Peyer's patch (tissue), 4 donors: ENCODE measurements at regions not wholly inside any gene's neighbourhood (a gene's known extent, or its start where the extent isn't known, plus 50 kb on each side); places are given as distances from the start of the nearest gene placed in this dataset.

Experiments used
- DNase-seq, 3 donors: peaks; one replicate each; pipeline ENCODE4 v3.0.0-alpha.2; 2017 to 2019
- H3K27ac ChIP-seq, 4 donors: fragments of 200-600 bp; sonication (generic); one replicate each; pipeline ENCODE4 v1.5.1; 2016 to 2019
- H3K27me3 ChIP-seq, 2 donors: fragments of 200-600 bp; sonication (generic); one replicate each; pipeline ENCODE4 v1.5.1; 2019
- H3K36me3 ChIP-seq, 3 donors: fragments of 200-600 bp; sonication (generic); one replicate each; pipeline ENCODE4 v1.5.1; 2016 to 2019
- H3K4me1 ChIP-seq, 4 donors: fragments of 200-600 bp; sonication (generic); one replicate each; pipeline ENCODE4 v1.5.1; 2016 to 2019
- H3K4me3 ChIP-seq, 4 donors: fragments of 200-600 bp; sonication (generic); 1 replicate in 3 of 4; 2 replicates in 1 of 4; pipeline ENCODE4 v1.5.1; 2016 to 2019; ENCODE audit warnings: mild to moderate bottlenecking in 1 of 4
- H3K9me3 ChIP-seq, 4 donors: fragments of 200-600 bp; sonication (generic); one replicate each; pipeline ENCODE4 v1.5.1; 2016 to 2019; ENCODE audit warnings: mild to moderate bottlenecking in 1 of 4
- POLR2A ChIP-seq, 2 donors: fragments of 450-650 bp; IDR thresholded peaks; one replicate each; pipeline ENCODE4 v1.5.1; 2017; ENCODE audit warnings: antibody characterized with exemption in 2 of 2, mild to moderate bottlenecking in 2 of 2, moderate library complexity in 2 of 2
- TF ChIP-seq, protein P1 (sequence below), 6 experiments: fragments of 450-650 bp in 4 of 6; fragments of 200-600 bp in 2 of 6; sonication (generic) in 1 of 6; IDR thresholded peaks; one replicate each; pipeline ENCODE4 v1.5.1; 2017 to 2019; ENCODE audit warnings: antibody characterized with exemption in 6 of 6, mild to moderate bottlenecking in 3 of 6, moderate library complexity in 1 of 6

DNA sequence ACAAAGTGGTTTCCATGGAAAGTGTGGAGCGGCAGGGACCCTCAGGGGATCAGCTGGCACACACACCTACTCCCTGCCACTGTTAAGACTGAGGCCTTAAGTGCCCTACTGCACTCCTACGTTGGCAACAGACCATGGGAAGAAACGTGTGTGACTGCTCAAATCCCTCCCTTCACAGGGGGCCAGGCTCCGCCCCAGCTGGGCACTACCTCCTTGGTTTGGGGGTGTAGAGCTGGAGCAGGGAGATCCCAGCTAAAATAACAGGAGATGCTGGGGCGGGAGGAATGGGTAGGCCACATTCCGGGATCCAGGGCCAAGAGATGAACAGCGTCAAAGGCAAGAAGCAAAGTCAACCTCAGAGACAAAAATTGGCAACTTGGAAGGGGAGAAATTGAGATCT, 231.0 kb downstream of the EN1 start:
- Histone ChIP-seq H3K36me3 (no peaks in the 10 kb centered on the region), H3K4me1 (no peaks in the 10 kb centered on the region), H3K27me3 (no peaks in the 10 kb centered on the region), H3K4me3 (no peak overlapping the region), H3K27ac (no peak overlapping the region), H3K9me3 (no peaks in the 10 kb centered on the region)
- TF ChIP-seq, protein P1, sequence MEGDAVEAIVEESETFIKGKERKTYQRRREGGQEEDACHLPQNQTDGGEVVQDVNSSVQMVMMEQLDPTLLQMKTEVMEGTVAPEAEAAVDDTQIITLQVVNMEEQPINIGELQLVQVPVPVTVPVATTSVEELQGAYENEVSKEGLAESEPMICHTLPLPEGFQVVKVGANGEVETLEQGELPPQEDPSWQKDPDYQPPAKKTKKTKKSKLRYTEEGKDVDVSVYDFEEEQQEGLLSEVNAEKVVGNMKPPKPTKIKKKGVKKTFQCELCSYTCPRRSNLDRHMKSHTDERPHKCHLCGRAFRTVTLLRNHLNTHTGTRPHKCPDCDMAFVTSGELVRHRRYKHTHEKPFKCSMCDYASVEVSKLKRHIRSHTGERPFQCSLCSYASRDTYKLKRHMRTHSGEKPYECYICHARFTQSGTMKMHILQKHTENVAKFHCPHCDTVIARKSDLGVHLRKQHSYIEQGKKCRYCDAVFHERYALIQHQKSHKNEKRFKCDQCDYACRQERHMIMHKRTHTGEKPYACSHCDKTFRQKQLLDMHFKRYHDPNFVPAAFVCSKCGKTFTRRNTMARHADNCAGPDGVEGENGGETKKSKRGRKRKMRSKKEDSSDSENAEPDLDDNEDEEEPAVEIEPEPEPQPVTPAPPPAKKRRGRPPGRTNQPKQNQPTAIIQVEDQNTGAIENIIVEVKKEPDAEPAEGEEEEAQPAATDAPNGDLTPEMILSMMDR (IDR thresholded peaks at IDR 0.05), result no peak
- TF ChIP-seq POLR2A (IDR thresholded peaks at IDR 0.05), result no peak
- no peak for DNase-seq

DNA sequence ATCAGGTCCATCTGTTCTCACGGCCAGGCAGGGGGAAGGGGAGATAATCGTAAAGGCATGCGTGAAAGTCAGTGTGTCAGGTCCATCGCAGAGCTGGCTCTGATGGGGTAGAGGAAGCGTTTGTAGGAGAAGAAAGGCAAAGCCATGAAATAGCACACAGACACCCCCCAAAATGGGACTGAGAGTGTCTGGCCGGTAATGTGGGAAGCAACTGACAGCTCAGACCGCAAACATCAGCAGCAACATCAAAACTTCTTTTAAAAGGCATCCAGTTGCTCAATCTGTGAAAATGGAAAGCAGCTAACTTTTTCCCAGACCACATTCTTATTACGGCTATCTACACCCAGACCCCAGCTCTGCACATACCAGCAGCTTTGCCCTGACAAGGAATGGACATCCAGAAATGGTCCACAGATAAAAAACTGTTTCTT, 232.6 kb downstream of the EN1 start:
- TF ChIP-seq POLR2A (IDR thresholded peaks at IDR 0.05), result no peak
- TF ChIP-seq, protein P1 (IDR thresholded peaks at IDR 0.05), result no peak
- H3K4me1 ChIP-seq, result no peaks in the 10 kb centered on the region
- no peaks in the 10 kb centered on the region for H3K36me3 ChIP-seq
- H3K27me3 ChIP-seq, result no peaks in the 10 kb centered on the region
- DNase-seq, result no peak
- H3K4me3 ChIP-seq, result no peak overlapping the region
- H3K9me3 ChIP-seq, result no peaks in the 10 kb centered on the region
- no peak overlapping the region for H3K27ac ChIP-seq

DNA sequence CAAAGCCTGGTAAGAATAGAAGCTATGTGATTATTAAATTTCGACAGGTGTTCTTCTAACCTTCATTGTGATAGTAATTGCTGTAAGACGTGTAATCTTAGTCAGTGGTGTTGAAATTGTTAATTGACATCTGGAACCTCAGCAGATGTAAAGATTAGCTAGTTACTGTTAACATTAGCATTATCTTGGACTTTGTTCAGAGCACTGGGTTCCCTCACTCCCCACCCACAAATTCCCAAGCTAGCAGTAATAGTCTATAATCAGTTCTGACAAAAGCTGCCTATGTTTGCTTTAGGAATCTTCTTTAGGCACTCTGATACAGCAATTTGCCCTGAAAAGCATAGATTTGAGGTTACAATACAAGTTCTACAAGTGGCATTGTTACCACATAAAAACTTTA, 233.7 kb downstream of the EN1 start:
- Histone ChIP-seq H3K36me3 (no peaks in the 10 kb centered on the region), H3K4me3 (no peak overlapping the region), H3K27ac (no peak overlapping the region), H3K9me3 (no peaks in the 10 kb centered on the region), H3K27me3 (no peaks in the 10 kb centered on the region), H3K4me1 (no peaks in the 10 kb centered on the region)
- TF ChIP-seq, protein P1 (IDR thresholded peaks at IDR 0.05), result no peak
- TF ChIP-seq POLR2A (IDR thresholded peaks at IDR 0.05), result no peak
- no peak for DNase-seq

GRCh38 chr2:118611691-118612090, 235.8 kb downstream of the EN1 start:
- Histone ChIP-seq H3K36me3 (no peaks in the 10 kb centered on the region), H3K27ac (no peak overlapping the region), H3K9me3 (no peaks in the 10 kb centered on the region), H3K4me3 (no peak overlapping the region), H3K4me1 (no peaks in the 10 kb centered on the region), H3K27me3 (no peaks in the 10 kb centered on the region)
- no peak for DNase-seq
- TF ChIP-seq, protein P1 (IDR thresholded peaks at IDR 0.05), result no peak
- no peak for TF ChIP-seq POLR2A (IDR thresholded peaks at IDR 0.05)

- Histone ChIP-seq H3K27me3 (no peaks in the 10 kb centered on the region), H3K4me3 (no peak overlapping the region), H3K36me3 (no peaks in the 10 kb centered on the region), H3K27ac (no peak overlapping the region), H3K9me3 (no peaks in the 10 kb centered on the region), H3K4me1 (no peaks in the 10 kb centered on the region)
- DNase-seq, result no peak
- TF ChIP-seq, protein P1 (IDR thresholded peaks at IDR 0.05), result no peak
- TF ChIP-seq POLR2A (IDR thresholded peaks at IDR 0.05), result no peak
These were observed 238.3 kb downstream of the EN1 start for GRCh38 chr2:118609138-118609537.

DNA sequence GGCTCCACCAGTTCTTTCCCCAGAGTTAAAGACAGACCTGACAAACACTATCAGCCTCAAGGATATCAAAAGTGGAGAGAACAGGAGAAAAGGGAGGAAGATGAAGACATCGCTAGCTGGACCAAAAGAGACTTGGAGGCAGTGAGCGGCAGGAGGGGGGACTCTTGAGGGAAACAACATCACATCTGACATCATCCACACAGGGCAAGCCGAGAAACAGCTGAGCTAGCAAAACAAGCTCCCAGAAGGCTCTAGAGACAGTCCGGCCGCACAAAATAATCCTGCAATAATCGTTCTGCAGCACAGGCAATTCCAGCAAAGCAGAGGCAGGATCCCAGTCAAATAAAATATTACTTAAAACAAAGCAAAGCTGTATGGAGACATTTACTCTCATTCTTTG, 239.8 kb downstream of the EN1 start:
- Histone ChIP-seq H3K27me3 (no peaks in the 10 kb centered on the region), H3K27ac (no peak overlapping the region), H3K9me3 (no peaks in the 10 kb centered on the region), H3K4me1 (no peaks in the 10 kb centered on the region), H3K4me3 (no peak overlapping the region), H3K36me3 (no peaks in the 10 kb centered on the region)
- TF ChIP-seq POLR2A (IDR thresholded peaks at IDR 0.05), result no peak
- TF ChIP-seq, protein P1 (IDR thresholded peaks at IDR 0.05), result no peak
- no peak for DNase-seq
